GM03348 (cell line): ENCODE measurements at regions not wholly inside any gene's neighbourhood (a gene's known extent, or its start where the extent isn't known, plus 50 kb on each side); places are given as distances from the start of the nearest gene placed in this dataset.
A peak's percentile ranks its signal among the peaks of the same experiment; 100 is the strongest.
"Not testable (repeated sequence)": the region's sequence is repeated elsewhere in the genome, so short reads cannot be mapped to it uniquely, and the experiment has no call there.

ENCODE experiments used
- DNase-seq: peaks from one replicate; pipeline ENCODE4 v3.0.0; 2012; ENCODE audit warnings: low spot score

DNA sequence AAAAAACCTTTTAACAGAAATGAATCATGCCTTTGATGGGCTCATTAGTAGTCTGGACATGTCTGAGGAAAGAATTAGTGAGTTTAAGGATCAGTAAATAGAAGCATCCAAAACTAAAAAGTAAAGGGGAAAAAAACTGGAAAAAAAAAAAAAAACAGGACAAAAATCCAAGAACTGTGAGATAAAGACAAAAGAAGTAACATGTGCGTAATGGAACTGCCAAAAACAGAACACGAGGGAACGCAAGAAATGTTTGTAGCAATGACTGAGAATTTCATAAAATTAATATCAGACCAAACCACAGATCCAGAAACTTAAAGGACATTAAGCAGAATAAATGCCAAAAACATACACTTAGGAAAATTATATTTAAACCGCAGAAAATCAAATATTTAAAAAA lies 77.4 kb downstream of the MS4A13 start:
- no peak for DNase-seq

DNA sequence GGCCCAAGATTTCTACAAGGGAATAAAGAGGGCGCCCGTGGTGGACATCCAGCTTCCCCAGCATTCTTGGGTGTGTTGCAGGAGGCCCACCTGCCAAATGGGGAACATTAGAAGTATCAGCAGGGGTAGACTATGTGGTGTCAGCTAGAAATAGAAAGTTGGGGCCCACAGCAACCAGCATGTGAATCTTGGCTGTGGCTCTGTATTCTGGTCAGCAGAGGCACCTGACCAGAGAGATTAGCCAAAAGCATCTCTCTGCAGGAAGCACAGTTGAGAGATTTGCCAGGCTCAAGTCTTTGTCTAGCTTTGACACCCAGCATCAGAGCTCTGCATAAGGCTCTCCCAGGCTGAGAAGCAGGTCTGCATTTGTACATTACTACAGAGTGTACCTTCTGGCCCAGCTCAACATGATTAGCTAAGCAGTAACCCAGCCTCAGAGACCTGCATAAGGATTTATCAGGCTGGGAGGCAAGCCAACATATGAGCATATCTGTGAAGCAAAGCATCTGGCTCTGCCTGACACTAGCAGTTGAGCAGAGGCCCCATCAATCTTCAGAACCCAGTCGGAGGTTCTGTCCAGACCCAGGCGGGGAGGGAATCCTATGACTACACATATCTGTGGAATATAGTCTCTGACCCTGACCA lies 79.9 kb downstream of the MS4A13 start:
- DNase-seq = no peak

DNA sequence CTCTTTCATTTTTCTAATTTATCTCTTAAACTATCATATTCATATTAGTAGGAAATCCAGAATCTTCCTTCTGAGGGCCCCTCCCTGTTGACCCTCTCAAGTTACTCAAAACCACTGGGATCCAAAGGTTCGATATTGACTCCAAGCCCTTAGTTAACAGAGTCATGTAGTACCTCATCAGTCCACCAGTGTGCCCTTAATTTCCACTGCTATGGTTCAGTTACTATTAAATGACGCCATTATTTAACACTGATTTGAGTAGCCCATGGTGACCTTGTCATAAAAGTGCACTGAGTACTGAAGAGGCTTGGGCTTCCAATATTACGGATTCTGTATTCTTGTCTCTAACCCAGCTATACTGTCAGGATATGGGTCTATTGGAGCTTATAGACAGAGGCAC lies 91.9 kb upstream of the MS4A8 start:
- DNase-seq = no peak

- DNase-seq = no peak
Observed at GRCh38 chr11:60609632-60610031, 89.8 kb upstream of the MS4A8 start.

- DNase-seq = no peak
Observed at GRCh38 chr11:60610702-60611101, 88.7 kb upstream of the MS4A8 start.

GRCh38 chr11:60615497-60615896 lies 83.9 kb upstream of the MS4A8 start:
- DNase-seq = no peak

DNA sequence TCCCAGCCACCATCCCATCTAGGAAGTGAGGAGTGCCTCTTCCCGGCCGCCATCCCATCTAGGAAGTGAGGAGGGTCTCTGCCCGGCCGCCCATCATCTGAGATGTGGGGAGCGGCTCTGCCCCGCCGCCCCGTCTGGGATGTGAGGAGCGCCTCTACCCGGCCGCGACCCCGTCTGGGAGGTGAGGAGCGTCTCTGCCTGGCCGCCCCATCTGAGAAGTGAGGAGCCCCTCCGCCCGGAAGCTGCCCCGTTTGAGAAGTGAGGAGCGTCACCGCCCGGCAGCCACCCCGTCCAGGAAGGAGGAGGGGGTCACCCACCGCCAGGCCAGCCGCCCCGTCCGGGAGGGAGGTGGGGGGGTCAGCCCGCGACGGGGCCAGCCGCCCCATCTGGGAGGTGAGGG lies 77.5 kb upstream of the MS4A8 start:
- not testable (repeated sequence) for DNase-seq

- not testable (repeated sequence) for DNase-seq
Observed at GRCh38 chr11:60622776-60623175, 76.6 kb upstream of the MS4A8 start.

GRCh38 chr11:60625262-60625661 lies 74.2 kb upstream of the MS4A8 start:
- DNase-seq = peak; percentile 30

GRCh38 chr11:60629399-60629798 lies 70.0 kb upstream of the MS4A8 start:
- no peak for DNase-seq

DNA sequence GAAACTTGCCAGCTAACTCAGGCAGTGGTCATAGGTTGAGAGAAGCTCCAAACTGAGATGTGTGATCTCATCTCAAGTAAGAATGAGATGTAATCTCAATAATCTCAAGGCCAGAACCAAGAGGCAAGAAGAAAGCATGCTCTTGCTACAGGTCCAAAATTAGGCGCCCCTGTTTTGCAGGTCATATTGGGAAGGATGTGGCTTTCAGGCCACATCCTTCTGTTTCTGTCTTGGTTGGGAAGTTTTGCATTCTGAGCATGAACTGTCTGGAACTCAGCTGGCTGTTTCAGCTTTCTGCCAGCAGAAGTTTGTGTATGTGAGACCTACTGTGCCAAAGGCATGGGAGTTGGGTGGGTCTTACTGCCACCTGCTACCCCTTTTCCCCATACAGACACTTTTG lies 67.5 kb upstream of the MS4A8 start:
- DNase-seq = no peak

- no peak for DNase-seq
Observed at GRCh38 chr11:60633645-60634044, 65.8 kb upstream of the MS4A8 start.

- DNase-seq = no peak
Observed at GRCh38 chr11:60634126-60634525, 65.3 kb upstream of the MS4A8 start.

GRCh38 chr11:60641940-60642339 lies 57.5 kb upstream of the MS4A8 start:
- no peak for DNase-seq

- DNase-seq = no peak
Observed at GRCh38 chr11:60647087-60647486, 52.3 kb upstream of the MS4A8 start.
